A549 (cell line): ENCODE measurements at regions not wholly inside any gene's neighbourhood (a gene's known extent, or its start where the extent isn't known, plus 50 kb on each side); places are given as distances from the start of the nearest gene placed in this dataset.
A peak's percentile ranks its signal among the peaks of the same experiment; 100 is the strongest.

ENCODE experiments used
- ATAC-seq, 2 experiments: fragments of 200-7000 bp in 1 of 2; fragments of >200 bp in 1 of 2; cut with Nextera tagmentation in 1 of 2; cut with Tn5 transposase in 1 of 2; 3 replicates each; pipeline versions ENCODE4 v1.8.0 to v1.9.1; 2018 to 2020; ENCODE audit warnings: mild to moderate bottlenecking in 1 of 2, moderate library complexity in 1 of 2
- CTCF ChIA-PET: fragments of 300-600 bp; sonication (Branson Sonifier 250); formaldehyde crosslinking; extraction: SDS; loops from one replicate; lab custom pipeline; 2021; ENCODE audit warnings: antibody characterized with exemption, inconsistent platforms; lab: Yijun Ruan, JAX
- POLR2A ChIA-PET: fragments of 350-600 bp; formaldehyde crosslinking; extraction: SDS; loops from one replicate; lab custom pipeline; 2021; ENCODE audit warnings: antibody characterized with exemption, inconsistent platforms; lab: Yijun Ruan, JAX
- DNase-seq, 2 experiments: peaks; one replicate each; pipeline versions ENCODE4 v3.0.0 to v3.0.0-alpha.2; 2011 to 2016; ENCODE audit warnings: low read depth in 1 of 2, low spot score in 1 of 2
- FAIRE-seq: peaks from 2 replicates; lab custom pipeline; 2011; peaks lifted over from hg19 to GRCh38; lab: Jason Lieb, UNC
- H3K27ac ChIP-seq, 2 experiments: fragments of >200 bp; sonication (Bioruptor Twin); formaldehyde crosslinking; 3 replicates each; pipeline ENCODE4 v1.5.1; 2016 to 2017
- H3K4me1 ChIP-seq: fragments of >200 bp; sonication (Bioruptor Twin); formaldehyde crosslinking; 3 replicates; pipeline ENCODE4 v1.6.1; 2016
- H3K4me2 ChIP-seq: fragments of >200 bp; sonication (Bioruptor Twin); formaldehyde crosslinking; 3 replicates; pipeline ENCODE4 v1.6.1; 2016
- H3K4me3 ChIP-seq: fragments of >200 bp; sonication (Bioruptor Twin); formaldehyde crosslinking; 3 replicates; pipeline ENCODE4 v1.5.1; 2016
- H3K9me3 ChIP-seq: fragments of >200 bp; sonication (Bioruptor Twin); formaldehyde crosslinking; 3 replicates; pipeline ENCODE4 v1.6.1; 2016
- BCL3 ChIP-seq: fragments of >200 bp; sonication (Bioruptor Twin); formaldehyde crosslinking; IDR thresholded peaks from 3 replicates; pipeline ENCODE4 v1.6.1; 2016
- CTCF ChIP-seq: fragments of >200 bp; sonication (Bioruptor Twin); formaldehyde crosslinking; IDR thresholded peaks from 3 replicates; pipeline ENCODE4 v1.5.1; 2016
- EHF ChIP-seq: fragments of 250-450 bp; sonication (Bioruptor Pico); IDR thresholded peaks from 2 replicates; pipeline ENCODE4 v1.5.0; 2020; ENCODE audit warnings: mild to moderate bottlenecking
- HES2 ChIP-seq: fragments of >200 bp; sonication (Bioruptor Twin); formaldehyde crosslinking; IDR thresholded peaks from 2 replicates; pipeline ENCODE4 v1.6.1; 2016
- HOXA7 ChIP-seq: fragments of 250-450 bp; sonication (Bioruptor Pico); IDR thresholded peaks from 2 replicates; pipeline ENCODE4 v1.5.0; 2020; ENCODE audit warnings: mild to moderate bottlenecking, moderate library complexity
- KDM1A ChIP-seq: fragments of 200-600 bp; sonication (generic); IDR thresholded peaks from 2 replicates; pipeline ENCODE4 v1.6.1; 2016; ENCODE audit warnings: low read depth, mild to moderate bottlenecking
- KDM5A ChIP-seq: fragments of 200-600 bp; sonication (generic); IDR thresholded peaks from 2 replicates; pipeline ENCODE4 v1.6.1; 2016; ENCODE audit warnings: antibody characterized with exemption, mild to moderate bottlenecking
- MAX ChIP-seq: IDR thresholded peaks from 2 replicates; pipeline ENCODE4 v1.6.1; 2012
- PBX3 ChIP-seq: IDR thresholded peaks from 2 replicates; pipeline ENCODE4 v1.6.1; 2012
- PHF8 ChIP-seq: fragments of 200-600 bp; sonication (generic); IDR thresholded peaks from 2 replicates; pipeline ENCODE4 v1.6.1; 2016; ENCODE audit warnings: low read depth, mild to moderate bottlenecking, antibody characterized with exemption, moderate library complexity, borderline replicate concordance
- REST ChIP-seq: fragments of 200-600 bp; sonication (generic); IDR thresholded peaks from 2 replicates; pipeline ENCODE4 v1.6.1; 2016; ENCODE audit warnings: antibody characterized with exemption, mild to moderate bottlenecking, moderate library complexity
- RNF2 ChIP-seq: fragments of 200-600 bp; sonication (generic); IDR thresholded peaks from 2 replicates; pipeline ENCODE4 v1.6.1; 2016; ENCODE audit warnings: low read depth, mild to moderate bottlenecking, antibody characterized with exemption, moderate library complexity, borderline replicate concordance
- SREBF2 ChIP-seq: fragments of 450-650 bp; IDR thresholded peaks from 2 replicates; pipeline ENCODE4 v1.6.1; 2014; ENCODE audit warnings: mild to moderate bottlenecking, moderate library complexity
- USF2 ChIP-seq: fragments of 450-650 bp; IDR thresholded peaks from 2 replicates; pipeline ENCODE4 v1.6.1; 2014; ENCODE audit warnings: antibody characterized with exemption
- ZC3H11A ChIP-seq: fragments of 450-650 bp; IDR thresholded peaks from 2 replicates; pipeline ENCODE4 v1.6.1; 2014; ENCODE audit warnings: antibody characterized with exemption, mild to moderate bottlenecking
- ZFP36 ChIP-seq: fragments of 450-650 bp; IDR thresholded peaks from 2 replicates; pipeline ENCODE4 v1.6.1; 2014; ENCODE audit warnings: borderline replicate concordance; ENCODE audit not compliant: partially characterized antibody
- ZNF302 ChIP-seq: fragments of 250-450 bp; sonication (Bioruptor Pico); IDR thresholded peaks from 2 replicates; pipeline ENCODE4 v1.9.0; 2021; ENCODE audit warnings: inconsistent platforms, mild to moderate bottlenecking, moderate library complexity
- ZSCAN20 ChIP-seq: fragments of 250-450 bp; sonication (Bioruptor Pico); IDR thresholded peaks from 2 replicates; pipeline ENCODE4 v1.8.0; 2022; ENCODE audit warnings: mild to moderate bottlenecking, moderate library complexity
- WGBS: methylation state at CpG from one replicate; pipeline ENCODE4 v1.1.6; 2017; ENCODE audit errors: missing lambda C conversion rate; 5-methylcytosine and 5-hydroxymethylcytosine counted together

GRCh38 chr6:48678390-48678789 is 567.4 kb upstream of the PTCHD4 start:
- WGBS = 37% methylated on average over 1 of the region's 1 CpG
- ATAC-seq = no peak
- DNase-seq = no peak
- Histone ChIP-seq H3K4me3 (no peak overlapping the region), H3K27ac (no peak overlapping the region), H3K4me1 (no peaks in the 10 kb centered on the region), H3K4me2 (no peak overlapping the region), H3K9me3 (no peaks in the 10 kb centered on the region)
- ChIA-PET CTCF (no interaction called here), POLR2A (no interaction called here)
- TF ChIP-seq CTCF (no peak), PHF8 (no peak), ZSCAN20 (CRISPR knock-in tag) (no peak), KDM5A (no peak), HOXA7 (CRISPR knock-in tag) (no peak), EHF (CRISPR knock-in tag) (no peak), USF2 (no peak), MAX (no peak), ZFP36 (no peak), ZNF302 (CRISPR knock-in tag) (no peak), REST (no peak), PBX3 (no peak)
- FAIRE-seq = no peak

GRCh38 chr6:48671505-48671904 is 560.5 kb upstream of the PTCHD4 start:
- no peaks in the 10 kb centered on the region for H3K9me3 ChIP-seq
- DNase-seq = peak in 1 of 2 experiments; percentile 11
- no peaks in the 10 kb centered on the region for H3K4me1 ChIP-seq
- no peak for ATAC-seq
- CTCF ChIA-PET = no interaction called here
- no peak overlapping the region for H3K27ac ChIP-seq
- no peak overlapping the region for H3K4me3 ChIP-seq
- no peak overlapping the region for H3K4me2 ChIP-seq
- POLR2A ChIA-PET = no interaction called here
- TF ChIP-seq HES2 (no peak), KDM1A (no peak), ZC3H11A (no peak), BCL3 (no peak), RNF2 (no peak), SREBF2 (no peak)
- FAIRE-seq = no peak
- WGBS = 5% methylated on average over 1 of the region's 1 CpG
